ENCODE measurements at regions not wholly inside any gene's neighbourhood (a gene's known extent, or its start where the extent isn't known, plus 50 kb on each side); places are given as distances from the start of the nearest gene placed in this dataset.

DNA sequence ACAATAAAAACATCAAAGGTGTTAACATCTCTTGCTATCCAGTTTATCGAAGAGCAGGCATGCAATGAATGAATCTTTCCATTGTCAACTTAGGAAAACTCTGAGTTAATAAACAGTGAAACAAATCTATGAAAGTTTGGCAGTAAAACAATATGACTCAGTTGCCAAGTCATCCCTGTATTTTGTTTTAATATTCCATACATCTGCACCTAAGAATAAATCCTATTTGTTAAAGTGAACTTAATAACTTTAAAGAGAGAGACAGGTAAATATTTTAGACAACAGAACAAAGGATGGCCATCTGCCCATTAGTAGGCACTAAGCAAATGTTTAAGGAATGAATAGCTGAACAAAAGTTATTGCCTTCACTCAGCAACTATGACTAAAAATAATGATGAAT, 700.5 kb upstream of the CELF2 start:
- DNase-seq (ENCODE audit: low read depth, low spot score): no peak
- Histone ChIP-seq H3K4me1 (ENCODE audit: insufficient read depth, insufficient read length) (no peaks in the 10 kb centered on the region), H3K36me3 (ENCODE audit: insufficient read depth, insufficient read length, low read length) (no peaks in the 10 kb centered on the region), H3K9me3 (ENCODE audit: insufficient read depth, low read length) (no peaks in the 10 kb centered on the region), H3K4me3 (ENCODE audit: insufficient read length, low read depth) (no peak overlapping the region), H3K9ac (ENCODE audit: insufficient read length, low read depth) (no peak overlapping the region), H3K27me3 (ENCODE audit: insufficient read depth, insufficient read length) (no peaks in the 10 kb centered on the region)
- TF ChIP-seq SUZ12 (IDR thresholded peaks at IDR 0.05; ENCODE audit: extremely low read depth, insufficient read depth, insufficient read length): no peak
- no peak for TF ChIP-seq YY1 (IDR thresholded peaks at IDR 0.05; ENCODE audit: insufficient read depth, insufficient read length)
- no peak for TF ChIP-seq ZNF274 (IDR thresholded peaks at IDR 0.05; ENCODE audit: low read depth, low read length)

DNA sequence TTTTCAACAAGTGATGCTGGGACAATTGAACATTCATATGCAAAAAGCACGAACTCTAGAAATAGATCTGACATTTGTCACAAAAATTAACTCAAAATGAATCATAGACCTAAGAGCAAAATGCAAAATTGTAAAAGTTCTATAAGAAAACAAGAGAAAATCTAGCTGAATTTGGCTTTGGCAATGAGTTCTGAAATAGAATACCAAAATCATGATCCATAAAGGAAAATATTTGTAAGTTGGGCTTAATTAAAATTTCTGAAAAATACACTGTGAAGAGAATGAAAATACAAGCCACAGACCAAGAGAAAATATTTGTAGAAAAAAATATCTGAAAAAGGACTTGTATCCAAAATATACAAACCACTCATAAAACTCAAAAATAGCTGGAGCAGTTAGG, 698.8 kb upstream of the CELF2 start:
- DNase-seq (ENCODE audit: low read depth, low spot score): no peak
- Histone ChIP-seq H3K4me3 (ENCODE audit: insufficient read length, low read depth) (no peak overlapping the region), H3K9ac (ENCODE audit: insufficient read length, low read depth) (no peak overlapping the region), H3K27me3 (ENCODE audit: insufficient read depth, insufficient read length) (no peaks in the 10 kb centered on the region), H3K4me1 (ENCODE audit: insufficient read depth, insufficient read length) (no peaks in the 10 kb centered on the region), H3K36me3 (ENCODE audit: insufficient read depth, insufficient read length, low read length) (no peaks in the 10 kb centered on the region), H3K9me3 (ENCODE audit: insufficient read depth, low read length) (no peaks in the 10 kb centered on the region)
- no peak for TF ChIP-seq ZNF274 (IDR thresholded peaks at IDR 0.05; ENCODE audit: low read depth, low read length)
- no peak for TF ChIP-seq SUZ12 (IDR thresholded peaks at IDR 0.05; ENCODE audit: extremely low read depth, insufficient read depth, insufficient read length)
- no peak for TF ChIP-seq YY1 (IDR thresholded peaks at IDR 0.05; ENCODE audit: insufficient read depth, insufficient read length)

DNA sequence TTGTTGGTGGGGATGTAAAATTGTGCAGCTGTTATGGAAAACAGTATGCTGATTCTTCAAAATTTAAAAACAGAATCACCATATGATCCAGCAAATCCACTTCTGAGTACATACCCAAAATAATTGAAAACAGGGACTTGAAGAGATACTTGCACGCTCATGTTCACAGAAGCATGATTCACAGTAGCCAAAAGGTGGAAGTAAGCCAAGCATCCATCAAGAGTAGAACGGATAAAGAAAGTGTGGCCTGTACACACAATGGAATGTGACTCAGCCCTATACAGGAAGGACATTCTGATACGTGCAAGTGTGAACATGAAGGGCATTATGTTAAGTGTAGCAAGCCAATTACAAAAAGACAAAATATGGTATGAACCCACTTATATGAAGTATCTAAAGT, 696.7 kb upstream of the CELF2 start:
- no peaks in the 10 kb centered on the region for H3K27me3 ChIP-seq (ENCODE audit: insufficient read depth, insufficient read length)
- H3K36me3 ChIP-seq (ENCODE audit: insufficient read depth, insufficient read length, low read length): no peaks in the 10 kb centered on the region
- no peak overlapping the region for H3K9ac ChIP-seq (ENCODE audit: insufficient read length, low read depth)
- DNase-seq (ENCODE audit: low read depth, low spot score): no peak
- no peaks in the 10 kb centered on the region for H3K9me3 ChIP-seq (ENCODE audit: insufficient read depth, low read length)
- H3K4me1 ChIP-seq (ENCODE audit: insufficient read depth, insufficient read length): no peaks in the 10 kb centered on the region
- no peak overlapping the region for H3K4me3 ChIP-seq (ENCODE audit: insufficient read length, low read depth)
- TF ChIP-seq ZNF274 (IDR thresholded peaks at IDR 0.05; ENCODE audit: low read depth, low read length) (no peak), YY1 (IDR thresholded peaks at IDR 0.05; ENCODE audit: insufficient read depth, insufficient read length) (no peak), SUZ12 (IDR thresholded peaks at IDR 0.05; ENCODE audit: extremely low read depth, insufficient read depth, insufficient read length) (no peak)

DNA sequence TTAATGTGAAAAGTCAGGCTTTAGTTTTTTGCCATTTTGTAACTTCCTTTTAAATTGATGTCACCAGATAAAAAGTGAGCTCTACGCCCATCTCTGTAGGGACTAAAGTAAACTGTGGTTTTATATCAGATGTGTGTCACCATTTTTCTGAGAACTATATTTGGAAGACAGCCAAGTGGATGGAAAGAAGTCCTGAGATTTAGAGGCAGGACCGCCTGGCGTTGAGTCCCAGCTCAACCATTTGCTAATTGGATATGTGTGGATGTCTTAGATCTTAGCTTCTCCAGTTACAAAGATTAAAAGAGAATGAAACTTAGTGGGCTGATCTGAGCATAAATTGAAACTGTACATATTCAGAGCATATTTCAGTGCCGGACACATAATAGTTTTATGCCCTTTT, 691.6 kb upstream of the CELF2 start:
- no peaks in the 10 kb centered on the region for H3K36me3 ChIP-seq (ENCODE audit: insufficient read depth, insufficient read length, low read length)
- no peaks in the 10 kb centered on the region for H3K4me1 ChIP-seq (ENCODE audit: insufficient read depth, insufficient read length)
- TF ChIP-seq YY1 (IDR thresholded peaks at IDR 0.05; ENCODE audit: insufficient read depth, insufficient read length): no peak
- no peak for TF ChIP-seq ZNF274 (IDR thresholded peaks at IDR 0.05; ENCODE audit: low read depth, low read length)
- no peak for TF ChIP-seq SUZ12 (IDR thresholded peaks at IDR 0.05; ENCODE audit: extremely low read depth, insufficient read depth, insufficient read length)
- no peak overlapping the region for H3K9ac ChIP-seq (ENCODE audit: insufficient read length, low read depth)
- DNase-seq (ENCODE audit: low read depth, low spot score): no peak
- no peaks in the 10 kb centered on the region for H3K9me3 ChIP-seq (ENCODE audit: insufficient read depth, low read length)
- H3K4me3 ChIP-seq (ENCODE audit: insufficient read length, low read depth): no peak overlapping the region
- H3K27me3 ChIP-seq (ENCODE audit: insufficient read depth, insufficient read length): no peaks in the 10 kb centered on the region

DNA sequence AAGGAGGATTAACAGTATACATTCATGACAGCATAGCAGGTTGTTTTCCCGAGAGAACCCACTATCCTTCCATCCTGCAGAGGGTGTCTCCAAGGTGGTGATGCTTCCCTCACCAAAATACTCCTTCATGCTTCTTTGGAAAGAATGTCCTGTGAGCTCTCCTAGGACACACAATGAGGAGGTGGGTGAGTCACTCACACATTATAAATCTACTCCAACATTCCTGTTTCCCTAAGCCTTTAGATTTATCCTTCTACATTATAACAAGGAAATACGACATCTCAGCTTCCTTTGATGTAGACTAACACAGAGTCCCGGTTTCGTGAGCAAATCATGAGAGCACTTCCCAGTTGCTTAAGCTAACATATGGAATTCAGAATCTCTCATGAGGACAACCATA, 689.7 kb upstream of the CELF2 start:
- no peaks in the 10 kb centered on the region for H3K4me1 ChIP-seq (ENCODE audit: insufficient read depth, insufficient read length)
- H3K9ac ChIP-seq (ENCODE audit: insufficient read length, low read depth): no peak overlapping the region
- H3K27me3 ChIP-seq (ENCODE audit: insufficient read depth, insufficient read length): no peaks in the 10 kb centered on the region
- no peak for TF ChIP-seq SUZ12 (IDR thresholded peaks at IDR 0.05; ENCODE audit: extremely low read depth, insufficient read depth, insufficient read length)
- no peak for TF ChIP-seq YY1 (IDR thresholded peaks at IDR 0.05; ENCODE audit: insufficient read depth, insufficient read length)
- TF ChIP-seq ZNF274 (IDR thresholded peaks at IDR 0.05; ENCODE audit: low read depth, low read length): no peak
- H3K4me3 ChIP-seq (ENCODE audit: insufficient read length, low read depth): no peak overlapping the region
- DNase-seq (ENCODE audit: low read depth, low spot score): no peak
- H3K36me3 ChIP-seq (ENCODE audit: insufficient read depth, insufficient read length, low read length): no peaks in the 10 kb centered on the region
- H3K9me3 ChIP-seq (ENCODE audit: insufficient read depth, low read length): no peaks in the 10 kb centered on the region

DNA sequence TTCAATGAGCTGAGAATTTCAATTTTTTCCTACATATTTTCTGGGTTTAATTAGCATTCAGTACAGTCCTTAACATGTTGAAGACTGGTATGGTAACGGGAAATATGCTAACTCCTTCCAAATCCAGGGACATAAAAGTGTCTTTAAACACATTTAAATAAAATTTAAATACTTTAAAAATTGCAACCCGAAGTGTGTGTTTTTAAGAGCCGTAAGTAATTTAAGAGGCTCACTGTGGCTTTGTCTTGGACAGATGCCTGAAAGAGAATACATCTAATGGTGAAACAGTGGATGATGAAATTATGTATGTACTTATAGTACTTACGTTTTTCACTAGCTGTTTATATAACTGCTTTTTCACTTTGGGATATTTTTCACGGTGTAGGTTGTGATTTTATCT, 687.3 kb upstream of the CELF2 start:
- no peak for DNase-seq (ENCODE audit: low read depth, low spot score)
- H3K36me3 ChIP-seq (ENCODE audit: insufficient read depth, insufficient read length, low read length): no peaks in the 10 kb centered on the region
- TF ChIP-seq ZNF274 (IDR thresholded peaks at IDR 0.05; ENCODE audit: low read depth, low read length) (no peak), SUZ12 (IDR thresholded peaks at IDR 0.05; ENCODE audit: extremely low read depth, insufficient read depth, insufficient read length) (no peak), YY1 (IDR thresholded peaks at IDR 0.05; ENCODE audit: insufficient read depth, insufficient read length) (no peak)
- H3K9ac ChIP-seq (ENCODE audit: insufficient read length, low read depth): no peak overlapping the region
- no peaks in the 10 kb centered on the region for H3K9me3 ChIP-seq (ENCODE audit: insufficient read depth, low read length)
- H3K27me3 ChIP-seq (ENCODE audit: insufficient read depth, insufficient read length): no peaks in the 10 kb centered on the region
- H3K4me3 ChIP-seq (ENCODE audit: insufficient read length, low read depth): no peak overlapping the region
- H3K4me1 ChIP-seq (ENCODE audit: insufficient read depth, insufficient read length): no peaks in the 10 kb centered on the region

DNA sequence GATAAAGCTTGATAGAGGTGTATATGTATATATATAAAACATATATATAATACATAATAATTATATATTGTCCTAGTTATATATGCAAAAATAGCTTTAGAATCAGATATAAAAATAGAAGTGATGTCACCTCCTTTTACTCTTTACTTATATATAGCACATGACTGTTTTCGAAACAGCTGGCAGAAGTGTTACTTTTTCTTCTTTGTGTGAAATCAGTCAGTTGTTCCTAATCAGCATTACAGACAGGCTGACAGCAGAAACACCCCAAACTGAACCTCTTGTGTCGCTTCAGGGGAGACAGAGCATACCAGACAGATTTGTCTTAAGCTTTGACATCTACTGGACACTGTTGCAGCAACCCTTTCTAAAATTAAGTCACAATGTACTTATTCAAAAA, 684.9 kb upstream of the CELF2 start:
- H3K4me3 ChIP-seq (ENCODE audit: insufficient read length, low read depth): no peak overlapping the region
- H3K9me3 ChIP-seq (ENCODE audit: insufficient read depth, low read length): no peaks in the 10 kb centered on the region
- no peaks in the 10 kb centered on the region for H3K36me3 ChIP-seq (ENCODE audit: insufficient read depth, insufficient read length, low read length)
- TF ChIP-seq YY1 (IDR thresholded peaks at IDR 0.05; ENCODE audit: insufficient read depth, insufficient read length) (no peak), ZNF274 (IDR thresholded peaks at IDR 0.05; ENCODE audit: low read depth, low read length) (no peak), SUZ12 (IDR thresholded peaks at IDR 0.05; ENCODE audit: extremely low read depth, insufficient read depth, insufficient read length) (no peak)
- no peaks in the 10 kb centered on the region for H3K27me3 ChIP-seq (ENCODE audit: insufficient read depth, insufficient read length)
- DNase-seq (ENCODE audit: low read depth, low spot score): no peak
- no peaks in the 10 kb centered on the region for H3K4me1 ChIP-seq (ENCODE audit: insufficient read depth, insufficient read length)
- no peak overlapping the region for H3K9ac ChIP-seq (ENCODE audit: insufficient read length, low read depth)

DNA sequence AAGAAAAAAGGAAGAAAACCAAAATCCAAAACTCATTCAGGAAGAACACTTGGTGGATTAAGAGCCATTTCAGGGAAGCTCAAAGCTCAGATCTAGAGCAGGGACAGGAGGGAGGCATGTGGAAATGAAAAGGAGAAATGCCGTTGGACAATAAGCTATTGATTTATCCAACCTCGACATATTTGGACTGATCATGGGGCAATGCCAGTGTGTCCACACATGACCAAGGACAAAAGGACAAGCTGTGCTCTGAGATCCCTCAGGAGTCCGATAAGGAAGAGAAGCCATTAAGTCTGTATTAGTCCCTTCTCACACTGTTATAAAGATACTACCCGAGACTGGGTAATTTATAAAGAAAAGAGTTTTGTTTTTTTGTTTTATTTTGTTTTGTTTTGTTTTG, 684.0 kb upstream of the CELF2 start:
- no peaks in the 10 kb centered on the region for H3K36me3 ChIP-seq (ENCODE audit: insufficient read depth, insufficient read length, low read length)
- DNase-seq (ENCODE audit: low read depth, low spot score): no peak
- H3K9ac ChIP-seq (ENCODE audit: insufficient read length, low read depth): no peak overlapping the region
- no peaks in the 10 kb centered on the region for H3K27me3 ChIP-seq (ENCODE audit: insufficient read depth, insufficient read length)
- H3K4me1 ChIP-seq (ENCODE audit: insufficient read depth, insufficient read length): no peaks in the 10 kb centered on the region
- H3K4me3 ChIP-seq (ENCODE audit: insufficient read length, low read depth): no peak overlapping the region
- no peaks in the 10 kb centered on the region for H3K9me3 ChIP-seq (ENCODE audit: insufficient read depth, low read length)
- TF ChIP-seq YY1 (IDR thresholded peaks at IDR 0.05; ENCODE audit: insufficient read depth, insufficient read length): no peak
- no peak for TF ChIP-seq SUZ12 (IDR thresholded peaks at IDR 0.05; ENCODE audit: extremely low read depth, insufficient read depth, insufficient read length)
- no peak for TF ChIP-seq ZNF274 (IDR thresholded peaks at IDR 0.05; ENCODE audit: low read depth, low read length)
